WTC11 (cell line): ENCODE measurements at regions not wholly inside any gene's neighbourhood (a gene's known extent, or its start where the extent isn't known, plus 50 kb on each side); places are given as distances from the start of the nearest gene placed in this dataset.

Source experiments
- ATAC-seq: fragments of 200-7000 bp; cut with Tn5 transposase; 2 replicates; pipeline ENCODE4 v1.10.0; 2021; ENCODE audit warnings: mild to moderate bottlenecking, moderate library complexity
- CTCF ChIA-PET: fragments of 300-600 bp; sonication (Branson Sonifier 250); formaldehyde crosslinking; loops from one replicate; lab custom pipeline; 2021; ENCODE audit warnings: antibody characterized with exemption; lab: Charles Lee
- POLR2A ChIA-PET: fragments of 350-600 bp; sonication (Branson Sonifier 250); formaldehyde crosslinking; loops from one replicate; lab custom pipeline; 2021; ENCODE audit warnings: antibody characterized with exemption; lab: Charles Lee
- DNase-seq: peaks from one replicate; pipeline ENCODE4 v3.0.0; 2021; ENCODE audit warnings: low spot score
- H3K27ac Mint-ChIP-seq: 2 replicates; pipeline ENCODE4 v1.8.0; 2021; ENCODE audit warnings: mixed read lengths
- H3K27me3 Mint-ChIP-seq: 2 replicates; pipeline ENCODE4 v1.8.0; 2021; ENCODE audit warnings: low read depth, mild to moderate bottlenecking, moderate library complexity, mixed read lengths
- H3K36me3 Mint-ChIP-seq: 2 replicates; pipeline ENCODE4 v1.8.0; 2021; ENCODE audit warnings: mixed read lengths
- H3K4me1 Mint-ChIP-seq: 2 replicates; pipeline ENCODE4 v1.8.0; 2022; ENCODE audit warnings: mixed read lengths
- H3K4me3 Mint-ChIP-seq: 2 replicates; pipeline ENCODE4 v1.8.0; 2021; ENCODE audit warnings: mild to moderate bottlenecking, moderate library complexity, mixed read lengths
- H3K9me3 Mint-ChIP-seq: 2 replicates; pipeline ENCODE4 v1.8.0; 2021; ENCODE audit warnings: mixed read lengths
- CBFB ChIP-seq: sonication (generic); formaldehyde crosslinking; IDR thresholded peaks from 2 replicates; pipeline ENCODE4 v1.8.1; 2022; ENCODE audit warnings: mild to moderate bottlenecking, low read depth, missing genetic modification reagents
- ELF4 ChIP-seq: sonication (generic); formaldehyde crosslinking; IDR thresholded peaks from 2 replicates; pipeline ENCODE4 v1.8.1; 2022; ENCODE audit warnings: low read depth, mild to moderate bottlenecking, moderate library complexity, missing genetic modification reagents
- EMX1 ChIP-seq: fragments of 250-450 bp; sonication (Bioruptor Pico); IDR thresholded peaks from 2 replicates; pipeline ENCODE4 v1.8.0; 2021; ENCODE audit warnings: mild to moderate bottlenecking
- ESRRA ChIP-seq: sonication (generic); formaldehyde crosslinking; IDR thresholded peaks from 2 replicates; pipeline ENCODE4 v1.8.1; 2022; ENCODE audit warnings: mild to moderate bottlenecking, missing genetic modification reagents, borderline replicate concordance
- FOXJ3 ChIP-seq: sonication (generic); formaldehyde crosslinking; IDR thresholded peaks from 2 replicates; pipeline ENCODE4 v1.9.0; 2021; ENCODE audit warnings: missing genetic modification reagents, mild to moderate bottlenecking, borderline replicate concordance
- JUN ChIP-seq: sonication (generic); formaldehyde crosslinking; IDR thresholded peaks from 2 replicates; pipeline ENCODE4 v1.8.0; 2023; ENCODE audit warnings: mild to moderate bottlenecking, missing genetic modification reagents
- NFE2L1 ChIP-seq: sonication (generic); formaldehyde crosslinking; IDR thresholded peaks from 2 replicates; pipeline ENCODE4 v1.8.1; 2023; ENCODE audit warnings: missing genetic modification reagents
- NFYB ChIP-seq: sonication (generic); formaldehyde crosslinking; conservative IDR thresholded peaks from 2 replicates; pipeline ENCODE4 v1.8.0; 2022; ENCODE audit warnings: low read depth, missing genetic modification reagents
- NR2C2 ChIP-seq: sonication (generic); formaldehyde crosslinking; IDR thresholded peaks from 2 replicates; pipeline ENCODE4 v1.8.0; 2022; ENCODE audit warnings: mild to moderate bottlenecking, missing genetic modification reagents
- OVOL2 ChIP-seq: fragments of 250-450 bp; sonication (Bioruptor Pico); IDR thresholded peaks from 2 replicates; pipeline ENCODE4 v1.9.0; 2021; ENCODE audit warnings: mild to moderate bottlenecking, borderline replicate concordance
- RELA ChIP-seq: sonication (generic); formaldehyde crosslinking; IDR thresholded peaks from 2 replicates; pipeline ENCODE4 v1.8.1; 2022; ENCODE audit warnings: missing genetic modification reagents, mild to moderate bottlenecking, borderline replicate concordance
- RORB ChIP-seq: fragments of 250-450 bp; sonication (Bioruptor Pico); IDR thresholded peaks from 2 replicates; pipeline ENCODE4 v1.9.0; 2021; ENCODE audit warnings: mild to moderate bottlenecking
- SMAD3 ChIP-seq: sonication (generic); formaldehyde crosslinking; IDR thresholded peaks from 2 replicates; pipeline ENCODE4 v1.8.0; 2022; ENCODE audit warnings: missing genetic modification reagents, mild to moderate bottlenecking, borderline replicate concordance
- SP1 ChIP-seq: sonication (generic); formaldehyde crosslinking; conservative IDR thresholded peaks from 2 replicates; pipeline ENCODE4 v1.8.1; 2022; ENCODE audit warnings: missing genetic modification reagents
- TCF7 ChIP-seq: sonication (generic); formaldehyde crosslinking; IDR thresholded peaks from 2 replicates; pipeline ENCODE4 v1.8.0; 2022; ENCODE audit warnings: mild to moderate bottlenecking, low read depth, missing genetic modification reagents, moderate library complexity
- TEAD4 ChIP-seq: sonication (generic); formaldehyde crosslinking; IDR thresholded peaks from 2 replicates; pipeline ENCODE4 v1.8.0; 2022; ENCODE audit warnings: mild to moderate bottlenecking, missing genetic modification reagents
- ZBTB21 ChIP-seq: sonication (generic); formaldehyde crosslinking; IDR thresholded peaks from 2 replicates; pipeline ENCODE4 v1.8.1; 2023; ENCODE audit warnings: mild to moderate bottlenecking, missing genetic modification reagents, borderline replicate concordance
- ZNF138 ChIP-seq: sonication (generic); formaldehyde crosslinking; conservative IDR thresholded peaks from 2 replicates; pipeline ENCODE4 v1.8.1; 2022; ENCODE audit warnings: mild to moderate bottlenecking, moderate library complexity, missing genetic modification reagents
- ZNF219 ChIP-seq: sonication (generic); formaldehyde crosslinking; IDR thresholded peaks from 2 replicates; pipeline ENCODE4 v1.8.0; 2023; ENCODE audit warnings: missing genetic modification reagents, mild to moderate bottlenecking, borderline replicate concordance
- TF ChIP-seq, protein P1 (sequence below): sonication (generic); formaldehyde crosslinking; IDR thresholded peaks from 2 replicates; pipeline ENCODE4 v1.8.0; 2022; ENCODE audit warnings: mild to moderate bottlenecking, missing genetic modification reagents
- TF ChIP-seq, protein P2 (sequence below): fragments of 250-450 bp; sonication (Bioruptor Pico); conservative IDR thresholded peaks from 2 replicates; pipeline ENCODE4 v1.9.0; 2021; ENCODE audit warnings: mild to moderate bottlenecking
- TF ChIP-seq, protein P3 (sequence below): fragments of 250-450 bp; sonication (Bioruptor Pico); IDR thresholded peaks from 2 replicates; pipeline ENCODE4 v2.1.2; 2022; ENCODE audit warnings: mild to moderate bottlenecking, moderate library complexity
- TF ChIP-seq, protein P4 (sequence below): sonication (generic); formaldehyde crosslinking; IDR thresholded peaks from 2 replicates; pipeline ENCODE4 v1.8.1; 2022; ENCODE audit warnings: low read depth, mild to moderate bottlenecking, moderate library complexity, missing genetic modification reagents, borderline replicate concordance
- TF ChIP-seq, protein P5 (sequence below): sonication (generic); formaldehyde crosslinking; IDR thresholded peaks from 2 replicates; pipeline ENCODE4 v1.8.1; 2023; ENCODE audit warnings: mild to moderate bottlenecking, missing genetic modification reagents
- TF ChIP-seq, protein P6 (sequence below): fragments of 250-450 bp; sonication (Bioruptor Pico); IDR thresholded peaks from 2 replicates; pipeline ENCODE4 v1.9.0; 2021; ENCODE audit warnings: moderate library complexity, mild to moderate bottlenecking, inconsistent platforms, borderline replicate concordance

DNA sequence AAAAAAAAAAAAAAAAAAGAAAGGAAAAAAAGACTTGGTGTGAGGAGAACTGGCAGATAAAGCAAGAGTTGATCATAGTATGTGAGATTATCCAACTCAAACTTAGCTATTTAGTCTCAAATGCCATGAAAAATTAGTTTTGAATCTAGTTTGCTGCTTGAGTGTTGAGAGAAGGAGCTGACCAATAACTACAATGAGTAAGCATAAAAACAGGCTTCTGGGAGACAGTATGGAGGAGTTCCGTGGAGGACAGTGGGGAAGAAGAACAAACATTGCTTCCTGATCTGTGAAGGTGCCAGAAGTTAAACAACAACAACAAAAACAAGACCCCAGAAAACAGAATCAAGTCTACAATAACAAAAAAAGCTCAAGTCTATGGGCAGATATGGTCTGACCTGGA, 317.1 kb upstream of the POT1 start:
- no peak for ATAC-seq
- Mint-ChIP-seq H3K4me3 (no peak overlapping the region), H3K4me1 (no peaks in the 10 kb centered on the region), H3K9me3 (peaks cover 4% of the 10 kb centered on the region; the same call in 1 of the 2 replicates), H3K27ac (peak overlapping the region; percentile 7; the same call in 1 of the 2 replicates), H3K27me3 (no peaks in the 10 kb centered on the region), H3K36me3 (peaks cover 49% of the 10 kb centered on the region)
- POLR2A ChIA-PET: interaction anchor here (0.7 kb wide), 2 partner anchors 17 to 177 kb away, joined by 4 read pairs; no protein-coding TSS in a partner anchor
- DNase-seq: no peak
- CTCF ChIA-PET: no interaction called here
- TF ChIP-seq NR2C2: no peak

DNA sequence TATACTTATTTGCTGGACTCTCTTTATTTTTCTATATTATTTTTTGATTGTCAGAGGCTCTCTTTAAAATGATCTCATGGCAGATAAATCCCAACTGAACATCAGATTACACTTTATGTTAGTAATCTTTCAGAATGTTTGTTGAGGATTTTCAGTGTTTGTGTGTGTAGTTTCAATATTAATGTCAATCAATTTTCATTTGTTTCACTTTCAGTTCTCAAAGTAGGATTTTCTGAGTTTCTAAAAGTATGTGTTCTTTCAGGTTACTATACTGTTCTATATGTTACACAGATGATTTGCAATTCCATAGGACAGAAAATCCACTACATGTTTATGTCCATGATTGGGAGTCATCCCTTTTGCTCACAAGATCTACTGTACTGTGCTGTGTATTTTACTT, 311.9 kb upstream of the POT1 start:
- H3K9me3 Mint-ChIP-seq: peaks cover 4% of the 10 kb centered on the region; the same call in 1 of the 2 replicates
- TF ChIP-seq ELF4 (CRISPR knock-in tag) (no peak), FOXJ3 (CRISPR knock-in tag) (no peak), ZNF219 (CRISPR knock-in tag) (no peak), SMAD3 (CRISPR knock-in tag) (no peak), RORB (CRISPR knock-in tag) (no peak), ZNF138 (no peak), NFE2L1 (CRISPR knock-in tag) (no peak), ZBTB21 (CRISPR knock-in tag) (no peak), JUN (CRISPR knock-in tag) (no peak), SP1 (CRISPR knock-in tag) (no peak), EMX1 (CRISPR knock-in tag) (no peak)
- TF ChIP-seq, protein P1, sequence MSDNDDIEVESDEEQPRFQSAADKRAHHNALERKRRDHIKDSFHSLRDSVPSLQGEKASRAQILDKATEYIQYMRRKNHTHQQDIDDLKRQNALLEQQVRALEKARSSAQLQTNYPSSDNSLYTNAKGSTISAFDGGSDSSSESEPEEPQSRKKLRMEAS (CRISPR knock-in tag): no peak
- TF ChIP-seq, protein P2, sequence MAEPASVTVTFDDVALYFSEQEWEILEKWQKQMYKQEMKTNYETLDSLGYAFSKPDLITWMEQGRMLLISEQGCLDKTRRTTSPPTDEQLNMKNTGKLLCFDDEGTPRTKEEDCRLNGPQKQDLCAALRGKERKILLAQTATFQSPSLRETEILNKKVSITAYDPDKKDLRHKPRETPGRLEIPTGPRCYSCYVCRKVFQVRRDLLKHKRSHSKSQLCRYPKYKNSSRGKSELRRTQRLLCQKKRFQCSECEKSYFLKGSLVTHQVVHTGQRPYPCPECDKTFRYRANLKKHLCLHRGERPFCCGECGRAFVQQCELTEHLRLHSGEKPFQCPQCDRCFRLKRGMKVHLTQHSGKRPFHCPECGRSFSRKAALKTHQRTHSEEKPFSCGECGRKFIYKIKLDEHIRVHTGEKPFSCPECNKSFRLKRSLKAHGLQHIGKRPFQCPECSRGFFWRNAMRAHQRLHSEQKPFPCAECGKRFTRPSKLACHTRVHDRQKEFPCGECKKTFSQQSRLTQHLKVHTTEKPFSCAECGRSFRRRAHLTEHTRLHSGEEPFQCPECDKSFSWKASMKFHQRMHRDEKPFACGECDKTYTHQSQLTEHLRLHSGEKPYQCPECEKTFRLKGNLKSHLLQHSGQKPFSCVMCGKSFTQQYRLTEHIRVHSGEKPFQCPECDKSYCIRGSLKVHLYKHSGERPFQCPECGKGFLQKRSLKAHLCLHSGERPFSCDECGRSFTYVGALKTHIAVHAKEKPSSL (CRISPR knock-in tag): no peak
- TF ChIP-seq, all 79 proteins: peak for 0
- no peak overlapping the region; the same call in 1 of the 2 replicates for H3K27ac Mint-ChIP-seq

DNA sequence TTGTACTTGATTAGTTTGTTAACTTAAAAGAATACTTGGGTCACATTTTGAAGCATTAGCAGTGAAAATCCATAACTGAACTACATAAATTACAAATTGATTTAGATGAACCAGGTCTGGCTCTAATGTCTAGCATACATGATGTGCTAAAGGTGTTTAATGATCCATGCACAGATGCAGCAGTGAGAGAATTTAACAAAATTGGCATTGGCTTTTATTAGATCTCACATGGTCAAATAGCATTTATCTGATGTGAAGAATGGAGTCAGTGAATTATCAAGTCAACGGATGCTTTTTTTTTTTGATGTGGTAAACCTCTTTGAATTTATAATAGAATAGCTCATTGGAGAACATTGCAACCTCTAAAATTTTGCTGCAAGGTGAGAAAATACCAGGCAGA, 293.0 kb upstream of the POT1 start:
- POLR2A ChIA-PET: no interaction called here
- ATAC-seq (no peak), DNase-seq (no peak)
- H3K9me3 Mint-ChIP-seq: peaks cover 29% of the 10 kb centered on the region
- H3K27me3 Mint-ChIP-seq: no peaks in the 10 kb centered on the region
- no peak overlapping the region for H3K4me3 Mint-ChIP-seq
- H3K36me3 Mint-ChIP-seq: peaks cover 14% of the 10 kb centered on the region
- H3K4me1 Mint-ChIP-seq: peaks cover 23% of the 10 kb centered on the region
- CTCF ChIA-PET: no interaction called here
- H3K27ac Mint-ChIP-seq: no peak overlapping the region
- no peak for TF ChIP-seq TEAD4 (CRISPR knock-in tag)
- TF ChIP-seq, protein P3, sequence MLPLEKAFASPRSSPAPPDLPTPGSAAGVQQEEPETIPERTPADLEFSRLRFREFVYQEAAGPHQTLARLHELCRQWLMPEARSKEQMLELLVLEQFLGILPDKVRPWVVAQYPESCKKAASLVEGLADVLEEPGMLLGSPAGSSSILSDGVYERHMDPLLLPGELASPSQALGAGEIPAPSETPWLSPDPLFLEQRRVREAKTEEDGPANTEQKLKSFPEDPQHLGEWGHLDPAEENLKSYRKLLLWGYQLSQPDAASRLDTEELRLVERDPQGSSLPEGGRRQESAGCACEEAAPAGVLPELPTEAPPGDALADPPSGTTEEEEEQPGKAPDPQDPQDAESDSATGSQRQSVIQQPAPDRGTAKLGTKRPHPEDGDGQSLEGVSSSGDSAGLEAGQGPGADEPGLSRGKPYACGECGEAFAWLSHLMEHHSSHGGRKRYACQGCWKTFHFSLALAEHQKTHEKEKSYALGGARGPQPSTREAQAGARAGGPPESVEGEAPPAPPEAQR (CRISPR knock-in tag): no peak
- TF ChIP-seq CBFB: no peak
- TF ChIP-seq, protein P4, sequence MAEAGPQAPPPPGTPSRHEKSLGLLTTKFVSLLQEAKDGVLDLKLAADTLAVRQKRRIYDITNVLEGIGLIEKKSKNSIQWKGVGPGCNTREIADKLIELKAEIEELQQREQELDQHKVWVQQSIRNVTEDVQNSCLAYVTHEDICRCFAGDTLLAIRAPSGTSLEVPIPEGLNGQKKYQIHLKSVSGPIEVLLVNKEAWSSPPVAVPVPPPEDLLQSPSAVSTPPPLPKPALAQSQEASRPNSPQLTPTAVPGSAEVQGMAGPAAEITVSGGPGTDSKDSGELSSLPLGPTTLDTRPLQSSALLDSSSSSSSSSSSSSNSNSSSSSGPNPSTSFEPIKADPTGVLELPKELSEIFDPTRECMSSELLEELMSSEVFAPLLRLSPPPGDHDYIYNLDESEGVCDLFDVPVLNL: no peak
- TF ChIP-seq, protein P5, sequence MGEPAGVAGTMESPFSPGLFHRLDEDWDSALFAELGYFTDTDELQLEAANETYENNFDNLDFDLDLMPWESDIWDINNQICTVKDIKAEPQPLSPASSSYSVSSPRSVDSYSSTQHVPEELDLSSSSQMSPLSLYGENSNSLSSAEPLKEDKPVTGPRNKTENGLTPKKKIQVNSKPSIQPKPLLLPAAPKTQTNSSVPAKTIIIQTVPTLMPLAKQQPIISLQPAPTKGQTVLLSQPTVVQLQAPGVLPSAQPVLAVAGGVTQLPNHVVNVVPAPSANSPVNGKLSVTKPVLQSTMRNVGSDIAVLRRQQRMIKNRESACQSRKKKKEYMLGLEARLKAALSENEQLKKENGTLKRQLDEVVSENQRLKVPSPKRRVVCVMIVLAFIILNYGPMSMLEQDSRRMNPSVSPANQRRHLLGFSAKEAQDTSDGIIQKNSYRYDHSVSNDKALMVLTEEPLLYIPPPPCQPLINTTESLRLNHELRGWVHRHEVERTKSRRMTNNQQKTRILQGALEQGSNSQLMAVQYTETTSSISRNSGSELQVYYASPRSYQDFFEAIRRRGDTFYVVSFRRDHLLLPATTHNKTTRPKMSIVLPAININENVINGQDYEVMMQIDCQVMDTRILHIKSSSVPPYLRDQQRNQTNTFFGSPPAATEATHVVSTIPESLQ (CRISPR knock-in tag): no peak
- TF ChIP-seq OVOL2 (CRISPR knock-in tag): no peak
- no peak for TF ChIP-seq RELA (CRISPR knock-in tag)
- TF ChIP-seq ZBTB21 (CRISPR knock-in tag): no peak
- TF ChIP-seq NFYB (CRISPR knock-in tag): no peak
- TF ChIP-seq ESRRA: no peak
- no peak for TF ChIP-seq TCF7 (CRISPR knock-in tag)
- TF ChIP-seq, protein P6, sequence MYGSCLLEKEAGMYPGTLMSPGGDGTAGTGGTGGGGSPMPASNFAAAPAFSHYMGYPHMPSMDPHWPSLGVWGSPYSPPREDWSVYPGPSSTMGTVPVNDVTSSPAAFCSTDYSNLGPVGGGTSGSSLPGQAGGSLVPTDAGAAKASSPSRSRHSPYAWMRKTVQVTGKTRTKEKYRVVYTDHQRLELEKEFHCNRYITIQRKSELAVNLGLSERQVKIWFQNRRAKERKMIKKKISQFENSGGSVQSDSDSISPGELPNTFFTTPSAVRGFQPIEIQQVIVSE (CRISPR knock-in tag): no peak

More for the DNA sequence above, 311.9 kb upstream of the POT1 start:
- H3K4me1 Mint-ChIP-seq: no peaks in the 10 kb centered on the region
- ChIA-PET CTCF (no interaction called here), POLR2A (no interaction called here)
- no peak for DNase-seq
- peaks cover 36% of the 10 kb centered on the region for H3K36me3 Mint-ChIP-seq
- ATAC-seq: no peak
- H3K4me3 Mint-ChIP-seq: no peak overlapping the region
- H3K27me3 Mint-ChIP-seq: no peaks in the 10 kb centered on the region
